ENCODE measurements at regions not wholly inside any gene's neighbourhood (a gene's known extent, or its start where the extent isn't known, plus 50 kb on each side); places are given as distances from the start of the nearest gene placed in this dataset.
"Not testable (repeated sequence)": the region's sequence is repeated elsewhere in the genome, so short reads cannot be mapped to it uniquely, and the experiment has no call there.

- peak; percentile 8 for DNase-seq
Observed at GRCh38 chr12:83896416-83896815, 1016.2 kb downstream of the SLC6A15 start.

- peak; percentile 7 for DNase-seq
Observed at GRCh38 chr12:83893101-83893500, 1019.5 kb downstream of the SLC6A15 start.

- no peak for DNase-seq
Observed at GRCh38 chr12:83889745-83890144, 1022.9 kb downstream of the SLC6A15 start.

GRCh38 chr12:83886479-83886878 lies 1026.1 kb downstream of the SLC6A15 start:
- DNase-seq: no peak

- not testable (repeated sequence) for DNase-seq
Observed at GRCh38 chr12:83870921-83871599, 1041.5 kb downstream of the SLC6A15 start.

- DNase-seq: no peak
Observed at GRCh38 chr12:83866477-83866876, 1046.1 kb downstream of the SLC6A15 start.

GRCh38 chr12:83865431-83865830 lies 1047.2 kb downstream of the SLC6A15 start:
- DNase-seq: no peak

GRCh38 chr12:83864054-83864453 lies 1048.5 kb downstream of the SLC6A15 start:
- DNase-seq: peak; percentile 73

- DNase-seq: peak; percentile 29
Observed at GRCh38 chr12:83859021-83859420, 1053.6 kb downstream of the SLC6A15 start.

GRCh38 chr12:83856803-83857202 lies 1055.8 kb downstream of the SLC6A15 start:
- no peak for DNase-seq

GRCh38 chr12:83850531-83850930 lies 1062.1 kb downstream of the SLC6A15 start:
- peak; percentile 31 for DNase-seq

- no peak for DNase-seq
Observed at GRCh38 chr12:83848702-83849101, 1063.9 kb downstream of the SLC6A15 start.

- peak; percentile 81 for DNase-seq
Observed at GRCh38 chr12:83843541-83843940, 1069.1 kb downstream of the SLC6A15 start.

- peak; percentile 90 for DNase-seq
Observed at GRCh38 chr12:83841620-83842019, 1071.0 kb downstream of the SLC6A15 start.

- no peak for DNase-seq
Observed at GRCh38 chr12:83827860-83828259, 1084.7 kb downstream of the SLC6A15 start.

- no peak for DNase-seq
Observed at GRCh38 chr12:83827193-83827592, 1085.4 kb downstream of the SLC6A15 start.

- DNase-seq: peak; percentile 38
Observed at GRCh38 chr12:83826112-83826511, 1086.5 kb downstream of the SLC6A15 start.

- DNase-seq: peak; percentile 45
Observed at GRCh38 chr12:83823386-83824045, 1089.1 kb downstream of the SLC6A15 start.

GRCh38 chr12:83821967-83822366 lies 1090.6 kb downstream of the SLC6A15 start:
- DNase-seq: no peak

- DNase-seq: peak; percentile 40
Observed at GRCh38 chr12:83818881-83819280, 1093.7 kb downstream of the SLC6A15 start.

- no peak for DNase-seq
Observed at GRCh38 chr12:83817730-83818129, 1094.9 kb downstream of the SLC6A15 start.

- no peak for DNase-seq
Observed at GRCh38 chr12:83808591-83808990, 1104.0 kb downstream of the SLC6A15 start.

GRCh38 chr12:83807871-83808270 lies 1104.7 kb downstream of the SLC6A15 start:
- DNase-seq: no peak

GRCh38 chr12:83805873-83806272 lies 1106.7 kb downstream of the SLC6A15 start:
- DNase-seq: no peak
